Progenitor cell of endocrine pancreas (in vitro differentiated cells): ENCODE measurements at regions not wholly inside any gene's neighbourhood (a gene's known extent, or its start where the extent isn't known, plus 50 kb on each side); places are given as distances from the start of the nearest gene placed in this dataset.

ENCODE experiments used
- DNase-seq: peaks from one replicate; pipeline ENCODE4 v3.0.0; 2021; ENCODE audit warnings: low spot score; ENCODE audit not compliant: unreplicated experiment
- H3K27ac Mint-ChIP-seq: 2 replicates; pipeline ENCODE4 v1.8.0; 2021; ENCODE audit warnings: mild to moderate bottlenecking, moderate library complexity, mixed read lengths
- H3K27me3 Mint-ChIP-seq: 2 replicates; pipeline ENCODE4 v1.8.0; 2021; ENCODE audit warnings: mixed read lengths
- H3K36me3 Mint-ChIP-seq: 2 replicates; pipeline ENCODE4 v1.8.0; 2022; ENCODE audit warnings: mixed read lengths; ENCODE audit not compliant: insufficient read depth
- H3K4me1 Mint-ChIP-seq: 2 replicates; pipeline ENCODE4 v1.8.0; 2021; ENCODE audit warnings: low read depth, mixed read lengths
- H3K4me3 Mint-ChIP-seq: 2 replicates; pipeline ENCODE4 v1.8.0; 2021; ENCODE audit warnings: low read depth, mild to moderate bottlenecking, moderate library complexity, mixed read lengths
- H3K9me3 Mint-ChIP-seq: 2 replicates; pipeline ENCODE4 v1.8.0; 2021; ENCODE audit warnings: low read depth, mixed read lengths
- CTCF ChIP-seq: fragments of 200-600 bp; sonication (generic); IDR thresholded peaks from one replicate; pipeline ENCODE4 v1.5.0; 2021; ENCODE audit warnings: antibody characterized with exemption, mild to moderate bottlenecking; ENCODE audit not compliant: unreplicated experiment

- Mint-ChIP-seq H3K4me3 (no peak overlapping the region), H3K36me3 (peaks cover 1% of the 10 kb centered on the region), H3K4me1 (no peaks in the 10 kb centered on the region), H3K9me3 (peaks cover 15% of the 10 kb centered on the region), H3K27ac (no peak overlapping the region), H3K27me3 (no peaks in the 10 kb centered on the region)
- DNase-seq: no peak
- TF ChIP-seq CTCF: no peak
Observed at GRCh38 chr18:38534073-38534472, 968.5 kb upstream of the CELF4 start.

- Mint-ChIP-seq H3K36me3 (no peaks in the 10 kb centered on the region), H3K9me3 (peaks cover 3% of the 10 kb centered on the region), H3K4me1 (peaks cover 12% of the 10 kb centered on the region), H3K4me3 (no peak overlapping the region), H3K27ac (no peak overlapping the region), H3K27me3 (no peaks in the 10 kb centered on the region)
- DNase-seq: no peak
- no peak for TF ChIP-seq CTCF
Observed at GRCh38 chr18:38526922-38527321, 961.3 kb upstream of the CELF4 start.

- H3K9me3 Mint-ChIP-seq: peaks cover 3% of the 10 kb centered on the region
- no peak for TF ChIP-seq CTCF
- no peak overlapping the region for H3K4me3 Mint-ChIP-seq
- H3K27me3 Mint-ChIP-seq: no peaks in the 10 kb centered on the region
- DNase-seq: no peak
- peaks cover 12% of the 10 kb centered on the region for H3K4me1 Mint-ChIP-seq
- no peaks in the 10 kb centered on the region for H3K36me3 Mint-ChIP-seq
- no peak overlapping the region for H3K27ac Mint-ChIP-seq
Observed at GRCh38 chr18:38525039-38525438, 959.4 kb upstream of the CELF4 start.

GRCh38 chr18:38520786-38521185, 955.2 kb upstream of the CELF4 start:
- Mint-ChIP-seq H3K27me3 (no peaks in the 10 kb centered on the region), H3K27ac (no peak overlapping the region), H3K9me3 (no peaks in the 10 kb centered on the region), H3K36me3 (no peaks in the 10 kb centered on the region), H3K4me3 (no peak overlapping the region), H3K4me1 (peaks cover 4% of the 10 kb centered on the region)
- no peak for TF ChIP-seq CTCF
- no peak for DNase-seq

- Mint-ChIP-seq H3K27ac (no peak overlapping the region), H3K27me3 (no peaks in the 10 kb centered on the region), H3K4me3 (no peak overlapping the region), H3K9me3 (no peaks in the 10 kb centered on the region), H3K4me1 (no peaks in the 10 kb centered on the region), H3K36me3 (no peaks in the 10 kb centered on the region)
- no peak for DNase-seq
- no peak for TF ChIP-seq CTCF
Observed at GRCh38 chr18:38502539-38502938, 936.9 kb upstream of the CELF4 start.
